D721Med (cell line): ENCODE measurements at regions not wholly inside any gene's neighbourhood (a gene's known extent, or its start where the extent isn't known, plus 50 kb on each side); places are given as distances from the start of the nearest gene placed in this dataset.
"Not testable (repeated sequence)": the region's sequence is repeated elsewhere in the genome, so short reads cannot be mapped to it uniquely, and the experiment has no call there.

Experiments
- DNase-seq: peaks from one replicate; pipeline ENCODE4 v3.0.0; 2011; ENCODE audit warnings: low spot score; ENCODE audit not compliant: insufficient read length
- FAIRE-seq: peaks from 2 replicates; lab custom pipeline; 2011; peaks lifted over from hg19 to GRCh38; lab: Jason Lieb, UNC
- CTCF ChIP-seq: IDR thresholded peaks from 2 replicates; pipeline ENCODE4 v1.5.1; 2012; ENCODE audit warnings: mild to moderate bottlenecking, control low read depth; ENCODE audit not compliant: insufficient read depth; ENCODE audit errors: missing control alignments

GRCh38 chr1:224052772-224053171, 61.1 kb upstream of the FBXO28 start:
- DNase-seq (no peak), FAIRE-seq (no peak)
- TF ChIP-seq CTCF: no peak

- DNase-seq, FAIRE-seq: not testable (repeated sequence)
These were observed 62.1 kb upstream of the FBXO28 start for GRCh38 chr1:224051782-224052181.

GRCh38 chr1:224051086-224051406, 62.9 kb upstream of the FBXO28 start:
- no peak for FAIRE-seq
- DNase-seq: no peak
- no peak for TF ChIP-seq CTCF

GRCh38 chr1:224047538-224047937, 66.4 kb upstream of the FBXO28 start:
- TF ChIP-seq CTCF: no peak
- no peak for FAIRE-seq
- no peak for DNase-seq

- DNase-seq: no peak
- TF ChIP-seq CTCF: no peak
- no peak for FAIRE-seq
These were observed 68.4 kb upstream of the FBXO28 start for GRCh38 chr1:224045556-224045955.

GRCh38 chr1:224044420-224044819, 69.5 kb upstream of the FBXO28 start:
- no peak for DNase-seq
- no peak for FAIRE-seq

GRCh38 chr1:224042557-224043118, 71.3 kb upstream of the FBXO28 start:
- FAIRE-seq: no peak
- no peak for TF ChIP-seq CTCF

More at GRCh38 chr1:224044420-224044819, 69.5 kb upstream of the FBXO28 start:
- TF ChIP-seq CTCF: no peak

GRCh38 chr1:224041032-224041431, 72.9 kb upstream of the FBXO28 start:
- no peak for TF ChIP-seq CTCF
- DNase-seq (no peak), FAIRE-seq (no peak)

More at GRCh38 chr1:224042557-224043118, 71.3 kb upstream of the FBXO28 start:
- no peak for DNase-seq

- not testable (repeated sequence) for DNase-seq, FAIRE-seq
These were observed 73.5 kb upstream of the FBXO28 start for GRCh38 chr1:224040423-224040822.

- DNase-seq, FAIRE-seq: not testable (repeated sequence)
These were observed 73.9 kb upstream of the FBXO28 start for GRCh38 chr1:224040006-224040405.

- DNase-seq, FAIRE-seq: not testable (repeated sequence)
These were observed 75.1 kb upstream of the FBXO28 start for GRCh38 chr1:224038832-224039231.
